BLaER1 treated with 17β-estradiol and CSF1 and Interleukin-3, amounts not matched to agents 10 nM and 100 nM (cell line): ENCODE measurements at regions not wholly inside any gene's neighbourhood (a gene's known extent, or its start where the extent isn't known, plus 50 kb on each side); places are given as distances from the start of the nearest gene placed in this dataset.
"Not testable (repeated sequence)": the region's sequence is repeated elsewhere in the genome, so short reads cannot be mapped to it uniquely, and the experiment has no call there.

ENCODE experiments used
- H3K27ac ChIP-seq, 11 experiments: shearing (Covaris generic); formaldehyde crosslinking; 2 replicates each; pipeline ENCODE4 v1.8.1; 2022
- H3K27me3 ChIP-seq, 11 experiments: shearing (Covaris generic); formaldehyde crosslinking; 2 replicates each; pipeline ENCODE4 v1.8.1; 2022
- H3K36me3 ChIP-seq, 11 experiments: shearing (Covaris generic); formaldehyde crosslinking; 2 replicates each; pipeline ENCODE4 v1.8.1; 2022
- H3K4me1 ChIP-seq, 10 experiments: shearing (Covaris generic); formaldehyde crosslinking; 2 replicates each; pipeline ENCODE4 v1.8.1; 2022
- H3K4me2 ChIP-seq, 11 experiments: shearing (Covaris generic); formaldehyde crosslinking; 2 replicates each; pipeline ENCODE4 v1.8.1; 2022
- H3K4me3 ChIP-seq, 10 experiments: shearing (Covaris generic); formaldehyde crosslinking; 2 replicates each; pipeline ENCODE4 v1.8.1; 2022
- H3K9ac ChIP-seq, 11 experiments: shearing (Covaris generic); formaldehyde crosslinking; 2 replicates each; pipeline ENCODE4 v1.8.1; 2022
- H3K9me3 ChIP-seq, 11 experiments: shearing (Covaris generic); formaldehyde crosslinking; replicated peaks in 1 of 11; 2 replicates each; pipeline ENCODE4 v1.8.1; 2022
- H4K20me1 ChIP-seq, 11 experiments: shearing (Covaris generic); formaldehyde crosslinking; 2 replicates each; pipeline ENCODE4 v1.8.1; 2022

DNA sequence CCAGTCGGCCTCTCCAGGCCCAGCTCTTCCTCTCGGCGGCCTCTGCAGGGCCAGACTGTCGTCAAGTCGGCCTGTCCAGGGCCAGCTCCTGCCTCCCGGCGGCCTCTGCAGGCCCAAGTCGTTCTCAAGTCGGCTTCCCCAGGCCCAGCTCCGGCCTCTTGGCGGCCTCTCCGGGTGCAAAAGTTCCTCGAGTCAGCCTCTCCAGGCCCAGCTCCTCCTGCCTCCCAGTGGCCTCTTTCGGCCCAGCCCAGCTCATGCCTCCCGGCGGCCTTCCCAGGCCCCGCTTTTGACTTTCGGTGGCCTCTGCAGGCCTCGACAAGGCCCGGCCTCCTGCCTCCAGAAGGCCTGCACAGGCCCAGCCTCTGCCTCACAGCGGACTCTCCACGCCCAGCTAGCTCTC is 51.7 kb upstream of the METTL14 start:
- H3K4me2 ChIP-seq, H3K4me3 ChIP-seq, H3K27ac ChIP-seq, H3K9me3 ChIP-seq, H4K20me1 ChIP-seq, H3K9ac ChIP-seq, H3K4me1 ChIP-seq, H3K27me3 ChIP-seq: not testable (repeated sequence)
- H3K36me3 ChIP-seq: peaks cover 6 to 46% (median 20%) of the 10 kb centered on the region in 11 experiments; a peak in 18 of 22 replicates

DNA sequence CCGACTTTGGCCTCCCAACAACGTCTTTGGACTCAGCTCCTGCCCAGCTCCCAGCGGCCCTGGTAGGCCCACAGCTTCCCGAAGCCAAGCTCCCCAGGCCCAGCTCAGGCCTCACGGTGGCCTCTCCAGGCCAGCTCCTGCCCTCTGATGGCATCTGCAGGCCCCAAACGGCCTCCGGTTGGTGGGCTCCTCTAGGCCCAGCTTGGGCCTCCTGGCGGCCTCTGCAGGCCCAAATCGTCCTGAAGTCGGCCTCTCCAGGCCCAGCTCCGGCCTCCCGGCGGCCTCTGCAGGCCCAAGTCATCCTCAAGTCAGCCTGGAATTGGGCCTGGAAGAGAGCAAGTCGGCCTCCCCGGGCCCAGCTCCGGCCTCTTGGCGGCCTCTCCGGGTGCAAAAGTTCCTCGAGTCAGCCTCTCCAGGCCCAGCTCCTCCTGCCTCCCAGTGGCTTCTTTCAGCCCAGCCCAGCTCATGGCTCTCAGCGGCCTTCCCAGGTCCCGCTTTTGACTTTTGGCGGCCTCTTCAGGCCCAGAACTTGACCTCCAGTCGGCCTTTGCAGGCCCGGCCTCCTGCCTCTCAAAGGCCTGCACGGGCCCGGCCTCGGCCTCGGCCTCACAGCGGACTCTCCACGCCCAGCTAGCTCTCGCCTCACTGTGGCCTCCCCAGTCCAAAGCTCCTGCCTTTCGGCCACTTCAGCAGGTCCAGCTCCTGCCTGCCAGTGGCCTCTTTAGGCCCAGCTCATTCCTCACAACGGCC is 50.9 kb upstream of the METTL14 start:
- H3K4me1 ChIP-seq, H3K27ac ChIP-seq, H3K27me3 ChIP-seq, H3K9me3 ChIP-seq, H3K4me3 ChIP-seq, H3K4me2 ChIP-seq, H4K20me1 ChIP-seq, H3K9ac ChIP-seq: not testable (repeated sequence)
- H3K36me3 ChIP-seq: peaks cover 6 to 43% (median 20%) of the 10 kb centered on the region in 11 experiments; a peak in 18 of 22 replicates
